ENCODE measurements at regions not wholly inside any gene's neighbourhood (a gene's known extent, or its start where the extent isn't known, plus 50 kb on each side); places are given as distances from the start of the nearest gene placed in this dataset.

GRCh38 chr14:101118233-101118632 is 214.7 kb upstream of the RTL1 start:
- Mint-ChIP-seq H3K27ac (no peak overlapping the region), H3K27me3 (peaks cover 5% of the 10 kb centered on the region), H3K4me3 (no peak overlapping the region), H3K9me3 (no peaks in the 10 kb centered on the region), H3K36me3 (ENCODE audit: low read depth) (no peaks in the 10 kb centered on the region), H3K4me1 (ENCODE audit: low read depth) (peaks cover 17% of the 10 kb centered on the region)
- ATAC-seq: no peak
- no peak for DNase-seq
- POLR2A ChIA-PET: no interaction called here
- TF ChIP-seq, protein P1, sequence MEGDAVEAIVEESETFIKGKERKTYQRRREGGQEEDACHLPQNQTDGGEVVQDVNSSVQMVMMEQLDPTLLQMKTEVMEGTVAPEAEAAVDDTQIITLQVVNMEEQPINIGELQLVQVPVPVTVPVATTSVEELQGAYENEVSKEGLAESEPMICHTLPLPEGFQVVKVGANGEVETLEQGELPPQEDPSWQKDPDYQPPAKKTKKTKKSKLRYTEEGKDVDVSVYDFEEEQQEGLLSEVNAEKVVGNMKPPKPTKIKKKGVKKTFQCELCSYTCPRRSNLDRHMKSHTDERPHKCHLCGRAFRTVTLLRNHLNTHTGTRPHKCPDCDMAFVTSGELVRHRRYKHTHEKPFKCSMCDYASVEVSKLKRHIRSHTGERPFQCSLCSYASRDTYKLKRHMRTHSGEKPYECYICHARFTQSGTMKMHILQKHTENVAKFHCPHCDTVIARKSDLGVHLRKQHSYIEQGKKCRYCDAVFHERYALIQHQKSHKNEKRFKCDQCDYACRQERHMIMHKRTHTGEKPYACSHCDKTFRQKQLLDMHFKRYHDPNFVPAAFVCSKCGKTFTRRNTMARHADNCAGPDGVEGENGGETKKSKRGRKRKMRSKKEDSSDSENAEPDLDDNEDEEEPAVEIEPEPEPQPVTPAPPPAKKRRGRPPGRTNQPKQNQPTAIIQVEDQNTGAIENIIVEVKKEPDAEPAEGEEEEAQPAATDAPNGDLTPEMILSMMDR (IDR thresholded peaks at IDR 0.05): no peak
- intact Hi-C loops (cut with micrococcal nuclease): no loop called here
- CTCF ChIA-PET: no interaction called here

- Mint-ChIP-seq H3K27ac (no peak overlapping the region), H3K4me1 (ENCODE audit: low read depth) (peaks cover 17% of the 10 kb centered on the region), H3K36me3 (ENCODE audit: low read depth) (no peaks in the 10 kb centered on the region), H3K27me3 (peaks cover 5% of the 10 kb centered on the region), H3K4me3 (no peak overlapping the region), H3K9me3 (no peaks in the 10 kb centered on the region)
- TF ChIP-seq, protein P1 (IDR thresholded peaks at IDR 0.05): no peak
- ChIA-PET CTCF (no interaction called here), POLR2A (interaction anchor here (1.0 to 1.4 kb wide), 2 partner anchors 10 to 13 kb away, joined by 3 to 5 read pairs; no protein-coding TSS in a partner anchor)
- no peak for ATAC-seq
- no peak for DNase-seq
- intact Hi-C loops (cut with micrococcal nuclease): no loop called here
Observed at GRCh38 chr14:101118746-101119591, 215.4 kb upstream of the RTL1 start.

DNA sequence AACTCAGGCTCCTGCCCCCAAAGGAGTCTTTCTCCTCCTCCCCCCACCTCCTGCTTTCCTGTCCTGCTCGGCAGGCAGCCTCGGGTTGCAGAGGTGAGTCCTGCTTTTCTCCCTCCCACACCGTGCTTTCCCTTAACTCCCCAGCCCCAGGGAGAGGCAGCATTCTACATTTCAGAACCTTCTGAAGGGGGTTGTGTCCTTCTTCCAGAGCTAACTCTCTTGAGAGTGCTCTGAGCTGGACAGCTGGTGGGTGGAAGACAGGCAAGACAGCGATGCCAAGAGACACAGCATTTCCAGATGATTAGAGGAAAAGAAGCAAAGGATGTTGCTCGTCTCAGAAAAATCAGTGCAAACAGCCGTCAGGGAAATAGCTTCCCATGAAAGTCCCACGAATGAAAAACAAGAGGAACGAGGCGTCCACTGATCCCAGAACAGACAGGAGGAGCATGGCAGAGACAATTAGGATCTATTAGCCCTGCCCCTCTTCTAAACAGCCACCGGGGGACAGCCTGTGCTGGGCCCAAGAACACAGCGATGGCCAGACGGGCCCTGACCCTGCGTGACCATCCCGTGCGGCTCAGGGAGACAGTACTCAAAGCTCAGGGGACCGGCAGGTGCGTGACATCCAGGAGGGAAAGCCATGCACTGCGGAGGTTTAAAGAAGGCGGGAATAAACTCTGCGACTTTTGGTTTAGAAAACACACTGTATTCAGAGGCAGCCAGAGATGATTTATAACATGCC is 216.5 kb upstream of the RTL1 start:
- DNase-seq: no peak
- no peak overlapping the region for H3K27ac Mint-ChIP-seq
- TF ChIP-seq, protein P1 (IDR thresholded peaks at IDR 0.05): no peak
- peaks cover 4% of the 10 kb centered on the region for H3K27me3 Mint-ChIP-seq
- H3K4me1 Mint-ChIP-seq (ENCODE audit: low read depth): peaks cover 17% of the 10 kb centered on the region
- intact Hi-C loops (cut with micrococcal nuclease): no loop called here
- ATAC-seq: no peak
- POLR2A ChIA-PET: interaction anchor here (1.4 kb wide), 1 partner anchor 11 kb away, joined by 5 read pairs; no protein-coding TSS in a partner anchor
- H3K36me3 Mint-ChIP-seq (ENCODE audit: low read depth): no peaks in the 10 kb centered on the region
- H3K4me3 Mint-ChIP-seq: peak overlapping the region; percentile 67
- no peaks in the 10 kb centered on the region for H3K9me3 Mint-ChIP-seq
- CTCF ChIA-PET: no interaction called here

DNA sequence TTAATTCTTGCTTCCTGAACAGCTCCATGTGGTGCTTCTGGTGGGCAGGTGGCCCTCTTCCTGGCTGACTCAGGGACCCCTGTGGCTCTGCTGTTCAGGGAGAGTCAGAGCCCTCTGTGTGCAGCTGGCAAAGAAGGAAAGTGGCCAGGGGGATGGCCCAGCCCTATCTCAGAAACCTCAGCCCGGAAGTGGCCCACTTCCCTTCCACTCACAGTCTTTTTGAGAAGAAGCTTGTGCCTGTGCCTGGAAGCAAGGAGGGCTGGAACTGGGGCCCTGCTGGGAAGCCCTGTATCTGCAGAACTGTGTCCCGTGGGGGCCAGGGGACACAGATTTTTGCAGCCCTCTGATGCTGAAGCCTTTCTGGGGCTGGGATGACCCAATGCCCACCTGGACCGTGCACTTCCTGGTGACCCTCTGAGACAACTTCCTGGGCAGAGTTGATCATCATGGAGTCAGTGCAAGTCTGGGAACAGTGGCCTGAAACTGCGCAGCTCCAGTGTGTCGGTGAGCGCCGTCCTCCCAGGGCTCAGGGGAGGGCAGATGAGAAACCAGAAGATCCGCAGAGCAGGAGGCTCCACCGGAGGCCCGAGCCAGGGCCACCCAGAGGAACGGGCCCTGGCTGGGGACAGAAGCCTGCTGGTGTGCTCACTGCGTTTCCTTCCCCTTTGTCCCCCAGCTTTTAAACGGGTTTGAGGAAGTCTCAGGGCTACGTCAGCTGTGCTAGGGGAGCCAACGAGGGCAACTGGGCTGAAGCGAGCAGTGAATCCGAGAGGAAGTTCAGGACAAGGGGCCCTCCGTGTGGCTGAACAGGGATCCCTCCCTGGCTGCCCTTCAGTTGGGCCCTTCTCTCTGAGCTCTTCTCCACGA is 217.4 kb upstream of the RTL1 start:
- CTCF ChIA-PET: no interaction called here
- H3K27me3 Mint-ChIP-seq: peaks cover 3% of the 10 kb centered on the region
- TF ChIP-seq, protein P1 (IDR thresholded peaks at IDR 0.05): no peak
- DNase-seq: peak; percentile 66
- H3K9me3 Mint-ChIP-seq: no peaks in the 10 kb centered on the region
- POLR2A ChIA-PET: interaction anchor here (1.4 kb wide), 1 partner anchor 11 kb away, joined by 5 read pairs; no protein-coding TSS in a partner anchor
- no peaks in the 10 kb centered on the region for H3K36me3 Mint-ChIP-seq (ENCODE audit: low read depth)
- H3K27ac Mint-ChIP-seq: peak overlapping the region; percentile 75
- ATAC-seq: peak; percentile 89
- peak overlapping the region; percentile 67 for H3K4me3 Mint-ChIP-seq
- intact Hi-C loops (cut with micrococcal nuclease): no loop called here
- peaks cover 17% of the 10 kb centered on the region for H3K4me1 Mint-ChIP-seq (ENCODE audit: low read depth)
